Posterior cingulate gyrus (tissue), 11 donors: ENCODE measurements at regions not wholly inside any gene's neighbourhood (a gene's known extent, or its start where the extent isn't known, plus 50 kb on each side); places are given as distances from the start of the nearest gene placed in this dataset.
A peak's percentile ranks its signal among the peaks of the same experiment; 100 is the strongest.

Experiments
- DNase-seq, 10 donors: peaks; one replicate each; pipeline versions ENCODE4 v3.0.0 to v3.0.0-alpha.2; 2020 to 2021; ENCODE audit warnings: mixed read lengths in 3 of 10
- intact Hi-C: fragments of 100-400 bp; cut with DNase I; formaldehyde crosslinking; loops from one replicate; pipeline ENCODE4 v1.15.1; 2023

DNA sequence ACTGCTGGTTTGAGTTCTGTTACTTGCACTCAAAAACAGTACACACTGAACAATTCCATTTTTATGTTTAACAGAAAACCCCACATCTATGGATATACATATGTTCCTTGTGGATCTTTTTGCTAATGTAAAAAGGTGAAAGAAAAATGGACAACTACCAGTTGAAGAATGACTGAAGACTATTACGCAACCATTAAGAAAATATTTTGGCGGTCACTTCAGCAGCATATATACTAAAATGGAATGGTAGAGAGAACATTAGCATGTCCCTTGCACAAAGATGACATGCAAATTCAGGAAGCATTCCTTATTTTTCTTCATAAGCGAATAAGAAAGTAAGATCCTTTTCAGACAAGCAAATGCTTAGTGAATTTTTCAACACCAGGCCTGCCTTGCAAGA is 84.6 kb upstream of the FMR1 start:
- DNase-seq: no peak
- intact Hi-C loops: no loop called here

DNA sequence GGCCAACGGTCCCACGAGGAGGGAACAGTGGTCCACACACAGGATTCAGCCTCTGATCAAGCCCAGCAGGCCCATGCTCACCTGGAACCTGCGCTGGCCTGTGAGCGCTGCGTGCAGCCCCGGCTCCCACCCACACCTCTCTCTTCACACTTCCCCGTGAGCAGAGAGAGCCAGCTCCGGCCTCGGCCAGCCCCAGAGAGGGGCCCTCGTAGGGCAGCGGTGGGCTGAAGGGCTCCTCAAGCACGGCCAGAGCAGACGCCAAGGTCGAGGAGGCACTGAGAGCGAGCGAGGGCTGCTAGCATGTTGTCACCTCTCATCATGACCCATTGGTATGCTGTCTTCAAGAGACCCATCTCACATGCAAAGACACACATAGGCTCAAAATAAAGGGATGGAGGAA is 83.0 kb upstream of the FMR1 start:
- DNase-seq: peak in 2 of 10 donors; percentile 56 to 71

GRCh38 chrX:147832707-147833348 is 78.9 kb upstream of the FMR1 start:
- DNase-seq: no peak
- intact Hi-C loops: no loop called here

More for the DNA sequence above, 83.0 kb upstream of the FMR1 start:
- intact Hi-C loops: no loop called here

- intact Hi-C loops: no loop called here
- no peak for DNase-seq
Measured at GRCh38 chrX:147838465-147839131, 73.1 kb upstream of the FMR1 start.

- intact Hi-C loops: no loop called here
- DNase-seq: no peak
Measured at GRCh38 chrX:147846676-147847075, 65.0 kb upstream of the FMR1 start.

- intact Hi-C loops: no loop called here
- DNase-seq: no peak
Measured at GRCh38 chrX:147847999-147848398, 63.7 kb upstream of the FMR1 start.

DNA sequence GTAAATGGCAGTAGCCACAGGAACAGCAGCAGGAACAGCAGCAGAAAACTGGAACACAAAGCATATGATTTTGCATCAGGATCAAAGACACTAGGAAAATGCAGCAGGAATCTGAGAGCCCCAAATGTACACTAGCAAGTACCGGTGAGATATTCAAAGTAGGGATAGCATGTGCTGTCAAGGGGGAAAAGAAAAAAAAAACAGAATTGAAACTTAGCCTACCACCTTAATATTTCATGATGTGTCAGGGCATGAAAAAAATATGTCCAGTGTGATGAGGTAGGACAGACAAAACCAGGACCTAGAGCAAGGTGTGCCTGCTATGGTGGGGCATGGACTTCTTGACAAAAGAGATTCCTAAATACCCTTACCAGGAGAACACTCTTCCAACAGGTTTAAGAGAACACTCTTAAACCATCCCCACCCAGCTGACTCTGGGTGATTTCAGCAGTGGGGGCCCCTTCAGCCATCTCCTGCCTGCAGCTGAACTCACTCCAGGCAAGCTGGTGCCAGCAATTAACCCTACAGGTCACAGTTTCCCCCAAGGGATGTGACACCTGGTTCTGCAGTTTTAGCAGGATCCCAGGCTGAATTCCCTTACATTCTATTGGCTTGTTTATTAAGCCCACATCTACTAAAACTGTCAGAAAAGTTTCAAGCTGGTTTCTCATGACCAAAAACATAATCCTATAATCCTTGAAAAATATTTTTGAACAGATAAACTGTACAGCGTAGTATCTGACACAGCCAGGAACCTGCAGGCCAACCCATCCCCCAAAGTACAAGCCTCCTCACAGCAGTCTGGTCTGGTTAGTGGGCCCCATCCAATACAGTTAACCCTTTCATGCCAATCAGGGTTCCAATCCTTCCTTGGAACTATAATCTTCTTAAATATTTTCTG is 62.9 kb upstream of the FMR1 start:
- intact Hi-C loops: no loop called here

GRCh38 chrX:147850875-147851274 is 60.8 kb upstream of the FMR1 start:
- DNase-seq: no peak
- intact Hi-C loops: no loop called here

More for the DNA sequence above, 62.9 kb upstream of the FMR1 start:
- no peak for DNase-seq

DNA sequence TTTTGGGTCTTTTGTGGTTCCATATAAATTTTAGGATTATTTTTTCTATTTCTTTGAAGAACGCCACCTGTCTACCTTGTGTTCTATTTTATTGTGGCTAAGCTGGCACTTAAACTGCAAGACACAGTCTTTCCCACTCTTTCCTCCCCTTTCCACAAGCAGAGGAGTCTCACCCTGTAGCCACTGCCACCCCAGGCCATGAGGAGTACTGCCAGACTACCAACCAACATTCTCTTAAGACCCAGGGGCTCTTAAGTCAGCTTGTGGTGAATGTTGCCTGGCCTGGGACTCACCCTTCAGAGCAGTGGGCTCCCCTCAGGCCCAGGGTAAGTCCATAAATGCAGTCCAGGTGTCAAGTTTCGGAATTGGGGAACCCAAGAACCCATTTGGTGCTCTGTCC is 58.0 kb upstream of the FMR1 start:
- no peak for DNase-seq
- intact Hi-C loops: no loop called here

DNA sequence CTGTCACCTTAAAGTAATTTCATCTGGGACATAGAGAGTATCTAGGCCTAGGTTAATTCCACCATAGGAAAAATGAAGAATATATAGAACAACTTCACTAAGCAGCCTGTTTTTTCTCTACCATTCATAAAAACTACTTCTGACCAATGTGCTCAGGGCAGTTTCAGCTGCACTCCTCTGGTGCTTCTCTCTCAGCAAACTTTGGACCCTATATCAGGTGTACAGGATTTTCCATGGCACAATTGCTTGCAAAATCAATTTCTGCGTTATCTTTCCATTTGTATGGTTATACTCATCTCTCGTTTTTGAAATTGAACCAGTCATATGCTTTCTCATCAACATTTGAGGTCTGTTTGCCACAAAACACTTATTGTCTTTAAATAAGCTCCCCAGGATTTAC is 52.1 kb upstream of the FMR1 start:
- DNase-seq: no peak
- intact Hi-C loops: no loop called here
